PC-9 (cell line): ENCODE measurements at regions not wholly inside any gene's neighbourhood (a gene's known extent, or its start where the extent isn't known, plus 50 kb on each side); places are given as distances from the start of the nearest gene placed in this dataset.

Experiments used
- EZH2 ChIP-seq: fragments of 200-600 bp; sonication (generic); IDR thresholded peaks from 2 replicates; pipeline ENCODE4 v1.8.0; 2017; ENCODE audit warnings: antibody characterized with exemption, low read depth
- TF ChIP-seq, protein P1 (sequence below): fragments of 200-600 bp; sonication (generic); conservative IDR thresholded peaks from 2 replicates; pipeline ENCODE4 v1.6.1; 2017; ENCODE audit warnings: mixed run types, antibody characterized with exemption, mild to moderate bottlenecking, moderate library complexity

DNA sequence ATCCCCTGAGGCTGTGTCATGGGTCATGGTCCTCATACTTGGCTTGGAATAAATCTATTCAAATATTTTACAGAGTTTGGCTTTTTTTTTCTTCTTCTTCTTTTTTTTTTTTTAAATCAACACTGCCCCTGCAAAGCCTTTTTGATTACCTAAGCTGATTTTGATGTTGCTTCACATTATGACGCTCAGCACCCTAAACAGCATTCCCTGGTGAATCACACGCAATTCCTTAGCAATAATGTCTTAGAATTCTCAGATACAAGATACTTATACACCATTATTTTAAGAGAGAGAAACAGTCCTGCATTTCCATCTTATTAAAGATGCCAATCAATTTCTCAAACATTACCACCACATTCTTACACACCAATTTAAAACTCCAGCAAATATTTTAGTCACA is 323.7 kb upstream of the IGFBP3 start:
- TF ChIP-seq, protein P1, sequence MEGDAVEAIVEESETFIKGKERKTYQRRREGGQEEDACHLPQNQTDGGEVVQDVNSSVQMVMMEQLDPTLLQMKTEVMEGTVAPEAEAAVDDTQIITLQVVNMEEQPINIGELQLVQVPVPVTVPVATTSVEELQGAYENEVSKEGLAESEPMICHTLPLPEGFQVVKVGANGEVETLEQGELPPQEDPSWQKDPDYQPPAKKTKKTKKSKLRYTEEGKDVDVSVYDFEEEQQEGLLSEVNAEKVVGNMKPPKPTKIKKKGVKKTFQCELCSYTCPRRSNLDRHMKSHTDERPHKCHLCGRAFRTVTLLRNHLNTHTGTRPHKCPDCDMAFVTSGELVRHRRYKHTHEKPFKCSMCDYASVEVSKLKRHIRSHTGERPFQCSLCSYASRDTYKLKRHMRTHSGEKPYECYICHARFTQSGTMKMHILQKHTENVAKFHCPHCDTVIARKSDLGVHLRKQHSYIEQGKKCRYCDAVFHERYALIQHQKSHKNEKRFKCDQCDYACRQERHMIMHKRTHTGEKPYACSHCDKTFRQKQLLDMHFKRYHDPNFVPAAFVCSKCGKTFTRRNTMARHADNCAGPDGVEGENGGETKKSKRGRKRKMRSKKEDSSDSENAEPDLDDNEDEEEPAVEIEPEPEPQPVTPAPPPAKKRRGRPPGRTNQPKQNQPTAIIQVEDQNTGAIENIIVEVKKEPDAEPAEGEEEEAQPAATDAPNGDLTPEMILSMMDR, result no peak
- no peak for TF ChIP-seq EZH2
